SK-N-SH (cell line): ENCODE measurements at regions not wholly inside any gene's neighbourhood (a gene's known extent, or its start where the extent isn't known, plus 50 kb on each side); places are given as distances from the start of the nearest gene placed in this dataset.

ENCODE experiments used
- CTCF ChIA-PET: fragments of 300-600, 350-600 bp; formaldehyde crosslinking; extraction: SDS; loops from one replicate; lab custom pipeline; 2021; lab: Yijun Ruan, JAX
- POLR2A ChIA-PET: fragments of 350-600 bp; sonication (Branson Sonifier 250); formaldehyde crosslinking; extraction: SDS; loops from one replicate; lab custom pipeline; 2020; ENCODE audit warnings: antibody characterized with exemption, inconsistent platforms; lab: Yijun Ruan, JAX
- DNase-seq: peaks from one replicate; pipeline ENCODE4 v3.0.0; 2012
- H2AFZ ChIP-seq: fragments of 200-600 bp; sonication (generic); 2 replicates; pipeline ENCODE4 v1.8.1; 2016; ENCODE audit warnings: antibody characterized with exemption, mild to moderate bottlenecking, low read depth
- H3F3A ChIP-seq: fragments of 200-600 bp; sonication (generic); replicated peaks from 2 replicates; pipeline ENCODE3; 2016; ENCODE audit warnings: antibody characterized with exemption, mild to moderate bottlenecking; ENCODE audit not compliant: insufficient read depth
- H3K27ac ChIP-seq, 2 experiments: fragments of 200-500 bp in 1 of 2; fragments of 200-600 bp in 1 of 2; sonication (Bioruptor generic) in 1 of 2; sonication (generic), shearing (Covaris generic) in 1 of 2; 2 replicates each; pipeline versions ENCODE4 v1.5.1 to v1.6.1; 2014 to 2016; ENCODE audit warnings: low read depth in 2 of 2, inconsistent platforms in 1 of 2, low read length in 1 of 2, mild to moderate bottlenecking in 1 of 2, mixed read lengths in 1 of 2
- H3K27me3 ChIP-seq: fragments of 200-600 bp; sonication (generic), shearing (Covaris generic); 2 replicates; pipeline ENCODE4 v1.6.1; 2016; ENCODE audit warnings: mixed run types; ENCODE audit not compliant: insufficient read depth
- H3K36me3 ChIP-seq, 2 experiments: fragments of 200-500 bp in 1 of 2; fragments of 200-600 bp in 1 of 2; sonication (Bioruptor generic) in 1 of 2; sonication (generic) in 1 of 2; replicated peaks in 1 of 2; 2 replicates each; pipeline versions ENCODE3 to v1.5.1; 2014 to 2016; ENCODE audit warnings: low read length in 1 of 2, mild to moderate bottlenecking in 1 of 2; ENCODE audit not compliant: insufficient read depth in 2 of 2, control insufficient read depth in 1 of 2
- H3K4me1 ChIP-seq, 2 experiments: fragments of 200-500 bp in 1 of 2; fragments of 200-600 bp in 1 of 2; sonication (Bioruptor generic) in 1 of 2; sonication (generic), shearing (Covaris generic) in 1 of 2; 2 replicates each; pipeline versions ENCODE4 v1.5.1 to v1.6.1; 2014 to 2016; ENCODE audit warnings: low read depth in 1 of 2, low read length in 1 of 2, mixed run types in 1 of 2; ENCODE audit not compliant: insufficient read depth in 2 of 2, control insufficient read depth in 1 of 2
- H3K4me2 ChIP-seq: fragments of 200-600 bp; sonication (generic), shearing (Covaris generic); 2 replicates; pipeline ENCODE4 v1.6.1; 2017; ENCODE audit warnings: mixed run types
- H3K4me3 ChIP-seq, 2 experiments: fragments of 200-500 bp in 1 of 2; fragments of 200-600 bp in 1 of 2; sonication (Bioruptor generic) in 1 of 2; sonication (generic), shearing (Covaris generic) in 1 of 2; 2 replicates each; pipeline versions ENCODE4 v1.5.1 to v1.8.1; 2014 to 2016; ENCODE audit warnings: low read depth in 2 of 2, inconsistent platforms in 1 of 2, low read length in 1 of 2, mild to moderate bottlenecking in 1 of 2, mixed read lengths in 1 of 2, moderate library complexity in 1 of 2
- H3K79me2 ChIP-seq: fragments of 200-600 bp; sonication (generic); 2 replicates; pipeline ENCODE4 v1.8.1; 2017; ENCODE audit warnings: mild to moderate bottlenecking; ENCODE audit not compliant: insufficient read depth
- H3K9ac ChIP-seq: fragments of 200-600 bp; sonication (generic); 2 replicates; pipeline ENCODE4 v1.6.1; 2017; ENCODE audit warnings: mixed run types
- H3K9me2 ChIP-seq: fragments of 200-600 bp; sonication (generic); 2 replicates; pipeline ENCODE4 v1.6.1; 2017; ENCODE audit warnings: mixed run types
- H3K9me3 ChIP-seq: fragments of 200-600 bp; sonication (generic); 2 replicates; pipeline ENCODE4 v1.6.1; 2017; ENCODE audit warnings: mixed run types, mild to moderate bottlenecking, moderate library complexity
- H4K20me1 ChIP-seq: fragments of 200-600 bp; sonication (generic); 2 replicates; pipeline ENCODE4 v1.6.1; 2017; ENCODE audit warnings: mild to moderate bottlenecking, mixed run types; ENCODE audit not compliant: insufficient read depth
- CHD2 ChIP-seq: fragments of 150-350 bp; IDR thresholded peaks from 2 replicates; pipeline ENCODE4 v1.6.1; 2018; ENCODE audit warnings: low read length; ENCODE audit not compliant: partially characterized antibody
- CTCF ChIP-seq: fragments of 200-600 bp; sonication (generic); IDR thresholded peaks from 2 replicates; pipeline ENCODE4 v1.6.1; 2017; ENCODE audit warnings: antibody characterized with exemption, mild to moderate bottlenecking, moderate library complexity
- EP300 ChIP-seq, 2 experiments: IDR thresholded peaks; 2 replicates each; pipeline versions ENCODE4 v1.4.0 to v1.6.1; 2012; ENCODE audit warnings: borderline replicate concordance in 1 of 2, low read depth in 1 of 2, low read length in 1 of 2
- FOSL2 ChIP-seq: IDR thresholded peaks from 2 replicates; pipeline ENCODE4 v1.4.0; 2012; ENCODE audit warnings: low read depth, mild to moderate bottlenecking, moderate library complexity, borderline replicate concordance
- FOXM1 ChIP-seq: IDR thresholded peaks from 2 replicates; pipeline ENCODE4 v1.4.0; 2012; ENCODE audit warnings: low read depth, mild to moderate bottlenecking
- GABPA ChIP-seq: IDR thresholded peaks from 2 replicates; pipeline ENCODE4 v1.4.0; 2012; ENCODE audit warnings: low read depth, mild to moderate bottlenecking
- GATA2 ChIP-seq: sonication (generic); formaldehyde crosslinking; IDR thresholded peaks from 2 replicates; pipeline ENCODE4 v1.5.0; 2020; ENCODE audit warnings: mild to moderate bottlenecking, missing genetic modification reagents
- MEF2A ChIP-seq: IDR thresholded peaks from 2 replicates; pipeline ENCODE4 v1.4.0; 2012; ENCODE audit warnings: low read depth, borderline replicate concordance
- NRF1 ChIP-seq: IDR thresholded peaks from 2 replicates; pipeline ENCODE4 v1.6.1; 2012; ENCODE audit warnings: low read depth, mild to moderate bottlenecking, low read length
- POLR2AphosphoS5 ChIP-seq: IDR thresholded peaks from 2 replicates; pipeline ENCODE4 v1.6.1; 2012; ENCODE audit warnings: low read depth, low read length
- REST ChIP-seq: IDR thresholded peaks from 2 replicates; pipeline ENCODE4 v1.6.1; 2012; ENCODE audit warnings: mild to moderate bottlenecking, low read depth, low read length, moderate library complexity
- RFX5 ChIP-seq: IDR thresholded peaks from 2 replicates; pipeline ENCODE4 v1.6.1; 2012; ENCODE audit warnings: mild to moderate bottlenecking, improper control_type of control experiment, low read length
- SMC3 ChIP-seq: IDR thresholded peaks from 2 replicates; pipeline ENCODE4 v1.6.1; 2012; ENCODE audit warnings: low read depth, low read length, improper control_type of control experiment
- TAF1 ChIP-seq: IDR thresholded peaks from 2 replicates; pipeline ENCODE4 v1.6.1; 2012; ENCODE audit warnings: low read depth, mild to moderate bottlenecking, low read length, moderate library complexity, borderline replicate concordance
- USF2 ChIP-seq: fragments of 150-350 bp; IDR thresholded peaks from 2 replicates; pipeline ENCODE4 v1.6.1; 2017; ENCODE audit warnings: antibody characterized with exemption, low read length, low read depth, borderline replicate concordance
- WGBS: methylation state at CpG from one replicate; pipeline ENCODE4 v1.1.6; 2017; ENCODE audit warnings: low lambda C conversion rate; 5-methylcytosine and 5-hydroxymethylcytosine counted together
- TF ChIP-seq, protein P1 (sequence below): IDR thresholded peaks from 2 replicates; pipeline ENCODE4; 2012
- TF ChIP-seq, protein P2 (sequence below): fragments of 150-350 bp; IDR thresholded peaks from 2 replicates; pipeline ENCODE4 v1.6.1; 2016; ENCODE audit warnings: mild to moderate bottlenecking, low read depth, low read length
- TF ChIP-seq, protein P3 (sequence below): IDR thresholded peaks from 2 replicates; pipeline ENCODE4 v1.4.0; 2012; ENCODE audit warnings: low read depth

DNA sequence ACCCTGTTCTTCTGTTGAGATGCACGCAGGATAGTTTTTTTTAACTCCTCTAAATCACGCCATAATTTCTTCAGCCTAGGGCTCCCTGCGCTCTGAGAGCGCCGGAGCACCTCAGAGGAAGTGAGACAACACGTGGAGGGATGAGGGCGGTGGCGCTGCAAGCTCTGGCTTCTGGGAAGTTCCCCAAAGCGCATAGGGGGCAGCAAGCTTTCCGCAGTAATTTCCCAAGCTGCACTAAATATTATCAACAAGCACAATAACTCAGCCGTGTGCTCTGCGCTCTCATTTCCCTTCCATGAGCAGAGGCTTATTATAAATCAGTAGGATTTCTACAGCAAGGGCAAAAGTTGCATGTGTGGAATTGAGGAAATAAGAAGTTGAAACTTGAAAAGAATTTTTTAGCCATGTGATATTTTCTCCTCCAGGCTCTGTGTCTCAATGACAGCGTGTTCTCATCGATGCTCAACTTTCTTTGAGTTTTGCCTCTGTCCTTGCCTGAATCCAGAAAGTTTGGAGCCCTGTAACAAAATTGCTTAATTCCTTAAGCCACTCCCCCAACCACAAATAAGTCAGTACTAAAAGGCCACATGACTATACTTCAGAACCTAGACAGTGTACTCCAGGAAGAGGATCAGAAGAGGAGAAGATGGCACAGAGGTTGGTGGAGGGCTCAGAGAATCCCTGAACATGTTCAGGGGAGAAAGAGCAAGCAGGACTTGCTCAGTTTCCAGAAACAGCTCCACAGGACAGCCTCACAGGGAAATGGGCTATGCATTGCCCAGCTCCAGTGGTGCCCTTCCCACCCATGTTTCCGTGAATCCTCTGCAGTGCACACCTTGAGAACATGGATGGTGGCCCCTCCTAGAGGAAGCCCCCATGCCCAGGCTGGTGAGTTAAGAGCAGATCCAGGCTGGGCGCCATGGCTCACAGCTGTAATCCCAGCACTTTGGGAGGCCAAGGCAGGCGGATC is 221.5 kb upstream of the GHITM start:
- no peak for TF ChIP-seq TAF1
- TF ChIP-seq CHD2: no peak
- TF ChIP-seq POLR2AphosphoS5: no peak
- TF ChIP-seq GABPA: no peak
- TF ChIP-seq, protein P1, sequence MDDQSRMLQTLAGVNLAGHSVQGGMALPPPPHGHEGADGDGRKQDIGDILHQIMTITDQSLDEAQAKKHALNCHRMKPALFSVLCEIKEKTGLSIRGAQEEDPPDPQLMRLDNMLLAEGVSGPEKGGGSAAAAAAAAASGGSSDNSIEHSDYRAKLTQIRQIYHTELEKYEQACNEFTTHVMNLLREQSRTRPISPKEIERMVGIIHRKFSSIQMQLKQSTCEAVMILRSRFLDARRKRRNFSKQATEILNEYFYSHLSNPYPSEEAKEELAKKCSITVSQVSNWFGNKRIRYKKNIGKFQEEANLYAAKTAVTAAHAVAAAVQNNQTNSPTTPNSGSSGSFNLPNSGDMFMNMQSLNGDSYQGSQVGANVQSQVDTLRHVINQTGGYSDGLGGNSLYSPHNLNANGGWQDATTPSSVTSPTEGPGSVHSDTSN: no peak
- no peak for TF ChIP-seq FOSL2
- no peak for TF ChIP-seq USF2
- no peak for TF ChIP-seq GATA2
- TF ChIP-seq RFX5: no peak
- no peak for TF ChIP-seq CTCF
- TF ChIP-seq, protein P2, sequence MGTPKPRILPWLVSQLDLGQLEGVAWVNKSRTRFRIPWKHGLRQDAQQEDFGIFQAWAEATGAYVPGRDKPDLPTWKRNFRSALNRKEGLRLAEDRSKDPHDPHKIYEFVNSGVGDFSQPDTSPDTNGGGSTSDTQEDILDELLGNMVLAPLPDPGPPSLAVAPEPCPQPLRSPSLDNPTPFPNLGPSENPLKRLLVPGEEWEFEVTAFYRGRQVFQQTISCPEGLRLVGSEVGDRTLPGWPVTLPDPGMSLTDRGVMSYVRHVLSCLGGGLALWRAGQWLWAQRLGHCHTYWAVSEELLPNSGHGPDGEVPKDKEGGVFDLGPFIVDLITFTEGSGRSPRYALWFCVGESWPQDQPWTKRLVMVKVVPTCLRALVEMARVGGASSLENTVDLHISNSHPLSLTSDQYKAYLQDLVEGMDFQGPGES: no peak
- TF ChIP-seq MEF2A: no peak
- TF ChIP-seq NRF1: no peak
- TF ChIP-seq, protein P3, sequence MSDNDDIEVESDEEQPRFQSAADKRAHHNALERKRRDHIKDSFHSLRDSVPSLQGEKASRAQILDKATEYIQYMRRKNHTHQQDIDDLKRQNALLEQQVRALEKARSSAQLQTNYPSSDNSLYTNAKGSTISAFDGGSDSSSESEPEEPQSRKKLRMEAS: no peak
- no peak for TF ChIP-seq EP300 (IDR thresholded peaks at IDR 0.05; ENCODE audit: borderline replicate concordance in 1 of 2, low read depth in 1 of 2, low read length in 1 of 2)
- no peak for TF ChIP-seq REST
- TF ChIP-seq SMC3: no peak
- no peak for TF ChIP-seq FOXM1
- TF ChIP-seq, all 33 proteins: peak for 0
- H3K9me2 ChIP-seq: no peaks in the 10 kb centered on the region
- H3K9me3 ChIP-seq: no peaks in the 10 kb centered on the region
- H2AFZ ChIP-seq: no peak overlapping the region
- ChIA-PET POLR2A (no interaction called here), CTCF (no interaction called here)
- no peaks in the 10 kb centered on the region for H3K27me3 ChIP-seq
- no peak overlapping the region for H3K4me2 ChIP-seq
- no peaks in the 10 kb centered on the region for H3K79me2 ChIP-seq
- H3K4me3 ChIP-seq: no peak overlapping the region
- WGBS: 39% methylated on average over 15 of the region's 17 CpGs
- no peaks in the 10 kb centered on the region for H4K20me1 ChIP-seq
- DNase-seq: no peak
- no peak overlapping the region for H3K9ac ChIP-seq
- no peaks in the 10 kb centered on the region for H3F3A ChIP-seq
- H3K4me1 ChIP-seq: no peaks in the 10 kb centered on the region
- H3K27ac ChIP-seq: no peak overlapping the region
- H3K36me3 ChIP-seq: no peaks in the 10 kb centered on the region
